HCT116 (cell line): ENCODE measurements at regions not wholly inside any gene's neighbourhood (a gene's known extent, or its start where the extent isn't known, plus 50 kb on each side); places are given as distances from the start of the nearest gene placed in this dataset.

Source experiments
- ATAC-seq: fragments of 200-7000 bp; cut with Tn5 transposase; 2 replicates; pipeline ENCODE4 v1.9.1; 2020; ENCODE audit warnings: mild to moderate bottlenecking, moderate library complexity
- BruUV-seq: library from RNA; stranded (reverse); fragments of 400-500 nt; replicated peaks from 2 replicates; lab custom pipeline; 2021; lab: Mats Ljungman, UMichigan
- CTCF ChIA-PET: fragments of 300-600 bp; sonication (Branson Sonifier 250); formaldehyde crosslinking; loops from one replicate; lab custom pipeline; 2021; ENCODE audit warnings: antibody characterized with exemption; lab: Charles Lee
- POLR2A ChIA-PET: fragments of 300-600, 350-600 bp; sonication (Branson Sonifier 250); formaldehyde crosslinking; loops from one replicate; lab custom pipeline; 2021; ENCODE audit warnings: antibody characterized with exemption; lab: Charles Lee
- RAD21 ChIA-PET, 2 experiments: fragments of 300-600 bp; sonication (Branson Sonifier 250); formaldehyde crosslinking; loops; one replicate each; lab custom pipeline; 2023; ENCODE audit warnings: low total read pairs in 2 of 2; ENCODE audit not compliant: uncharacterized antibody in 2 of 2, unreplicated experiment in 2 of 2, low non-redundant PET in 1 of 2; lab: Charles Lee
- DNase-seq: peaks from one replicate; pipeline ENCODE4 v3.0.0-alpha.2; 2010; ENCODE audit warnings: low read depth, low spot score
- H2AFZ ChIP-seq: fragments of 200-600 bp; shearing (Covaris generic), sonication (generic); 2 replicates; pipeline ENCODE4 v1.6.1; 2017; ENCODE audit warnings: low read depth, mixed run types, mixed read lengths, antibody characterized with exemption, low read length; ENCODE audit not compliant: poor library complexity, severe bottlenecking
- H3K27ac ChIP-seq: 2 replicates; pipeline ENCODE4 v1.5.1; 2012; ENCODE audit warnings: low read depth, low read length
- H3K27me3 ChIP-seq: fragments of 200-600 bp; sonication (generic); 2 replicates; pipeline ENCODE4 v1.6.1; 2016; ENCODE audit warnings: mixed run types, low read length, mixed read lengths; ENCODE audit not compliant: insufficient read depth
- H3K36me3 ChIP-seq, 2 experiments: fragments of 200-500 bp in 1 of 2; fragments of 200-600 bp in 1 of 2; sonication (Bioruptor generic) in 1 of 2; sonication (generic) in 1 of 2; 2 replicates each; pipeline versions ENCODE4 v1.5.1 to v1.6.1; 2014 to 2016; ENCODE audit warnings: low read length in 2 of 2, inconsistent platforms in 1 of 2, mixed read lengths in 1 of 2, mixed run types in 1 of 2; ENCODE audit not compliant: insufficient read depth in 2 of 2, control insufficient read depth in 1 of 2
- H3K4me1 ChIP-seq, 2 experiments: fragments of 200-600 bp in 1 of 2; sonication (generic) in 1 of 2; 2 replicates each; pipeline versions ENCODE4 v1.5.1 to v1.6.1; 2012 to 2017; ENCODE audit warnings: low read length in 2 of 2, inconsistent platforms in 1 of 2, mild to moderate bottlenecking in 1 of 2, mixed read lengths in 1 of 2, mixed run types in 1 of 2, moderate library complexity in 1 of 2; ENCODE audit not compliant: insufficient read depth in 2 of 2, control insufficient read depth in 1 of 2
- H3K4me2 ChIP-seq: fragments of 200-600 bp; sonication (generic); 2 replicates; pipeline ENCODE4 v1.6.1; 2017; ENCODE audit warnings: mixed run types, low read length, mixed read lengths
- H3K4me3 ChIP-seq, 2 experiments: fragments of 200-600 bp in 1 of 2; sonication (generic) in 1 of 2; replicated peaks in 1 of 2; 2 replicates each; pipeline ENCODE4 v1.5.1; 2011 to 2016; ENCODE audit warnings: low read length in 2 of 2, control low read depth in 1 of 2, low read depth in 1 of 2, mild to moderate bottlenecking in 1 of 2, mixed read lengths in 1 of 2, mixed run types in 1 of 2
- H3K79me2 ChIP-seq: fragments of 200-600 bp; sonication (generic); 2 replicates; pipeline ENCODE4 v1.6.1; 2017; ENCODE audit warnings: mild to moderate bottlenecking, mixed run types, low read length, moderate library complexity, mixed read lengths; ENCODE audit not compliant: insufficient read depth
- H3K9ac ChIP-seq: fragments of 200-600 bp; sonication (generic); 2 replicates; pipeline ENCODE4 v1.6.1; 2016; ENCODE audit warnings: low read length, mixed read lengths
- H3K9me2 ChIP-seq: fragments of 200-600 bp; sonication (generic), shearing (Covaris generic); 2 replicates; pipeline ENCODE4 v1.6.1; 2017; ENCODE audit warnings: mixed run types, mild to moderate bottlenecking, moderate library complexity; ENCODE audit not compliant: insufficient read depth
- H3K9me3 ChIP-seq, 2 experiments: fragments of 200-500 bp in 1 of 2; fragments of 200-600 bp in 1 of 2; sonication (Bioruptor generic) in 1 of 2; sonication (generic) in 1 of 2; 2 replicates each; pipeline ENCODE4 v1.6.1; 2014 to 2017; ENCODE audit warnings: low read length in 2 of 2, mixed read lengths in 2 of 2, inconsistent platforms in 1 of 2, low read depth in 1 of 2, mild to moderate bottlenecking in 1 of 2, mixed run types in 1 of 2, moderate library complexity in 1 of 2; ENCODE audit not compliant: control insufficient read depth in 1 of 2, insufficient read depth in 1 of 2
- H4K20me1 ChIP-seq: fragments of 200-600 bp; sonication (generic), shearing (Covaris generic); 2 replicates; pipeline ENCODE4 v1.6.1; 2017; ENCODE audit warnings: mixed run types, mild to moderate bottlenecking, moderate library complexity; ENCODE audit not compliant: insufficient read depth
- CBX3 ChIP-seq: IDR thresholded peaks from 2 replicates; pipeline ENCODE4 v1.6.1; 2012; ENCODE audit warnings: low read depth
- EGR1 ChIP-seq: IDR thresholded peaks from 2 replicates; pipeline ENCODE4 v1.6.1; 2012; ENCODE audit warnings: low read depth
- ELF1 ChIP-seq: IDR thresholded peaks from 2 replicates; pipeline ENCODE4 v1.6.1; 2012; ENCODE audit warnings: low read depth, borderline replicate concordance
- FOSL1 ChIP-seq: IDR thresholded peaks from 2 replicates; pipeline ENCODE4 v1.6.1; 2012; ENCODE audit warnings: low read depth
- JUND ChIP-seq: IDR thresholded peaks from 2 replicates; pipeline ENCODE4 v1.6.1; 2012
- POLR2AphosphoS5 ChIP-seq: IDR thresholded peaks from 2 replicates; pipeline ENCODE4 v1.6.1; 2011; ENCODE audit warnings: mild to moderate bottlenecking, low read depth, low read length, moderate library complexity
- SIN3A ChIP-seq: IDR thresholded peaks from 2 replicates; pipeline ENCODE4 v1.6.1; 2012; ENCODE audit warnings: low read depth
- SP1 ChIP-seq: IDR thresholded peaks from 2 replicates; pipeline ENCODE4 v1.6.1; 2012; ENCODE audit warnings: low read depth
- SRF ChIP-seq: IDR thresholded peaks from 2 replicates; pipeline ENCODE4 v1.6.1; 2012; ENCODE audit warnings: low read depth
- TCF7L2 ChIP-seq: IDR thresholded peaks from 2 replicates; pipeline ENCODE4 v1.7.0; 2011; ENCODE audit warnings: borderline replicate concordance, inconsistent platforms; ENCODE audit not compliant: insufficient read depth, insufficient read length; ENCODE audit errors: extremely low read depth
- ZFX ChIP-seq: fragments of 450-650 bp; IDR thresholded peaks from 2 replicates; pipeline ENCODE4 v1.6.1; 2017
- ZNF274 ChIP-seq: fragments of 200-500 bp; sonication (Bioruptor generic); IDR thresholded peaks from 2 replicates; pipeline ENCODE4 v1.6.1; 2014; ENCODE audit warnings: mild to moderate bottlenecking, low read depth, low read length, inconsistent platforms
- intact Hi-C: fragments of 100-400 bp; cut with micrococcal nuclease; formaldehyde crosslinking; loops from 2 replicates; pipeline ENCODE4 v1.10.0; 2022
- TF ChIP-seq, protein P1 (sequence below): IDR thresholded peaks from 2 replicates; pipeline ENCODE4 v1.6.1; 2012
- TF ChIP-seq, protein P2 (sequence below): IDR thresholded peaks from 2 replicates; pipeline ENCODE4 v1.6.1; 2012; ENCODE audit warnings: low read depth
- TF ChIP-seq, protein P3 (sequence below): IDR thresholded peaks from 2 replicates; pipeline ENCODE4 v1.6.1; 2011; ENCODE audit warnings: mild to moderate bottlenecking, low read length, moderate library complexity; ENCODE audit not compliant: insufficient replicate concordance; ENCODE audit errors: extremely low read depth
- TF ChIP-seq, protein P4 (sequence below): IDR thresholded peaks from 2 replicates; pipeline ENCODE4 v1.6.1; 2012

GRCh38 chr4:75243570-75243969 lies 270.6 kb downstream of the RCHY1 start:
- no peaks in the 10 kb centered on the region for H4K20me1 ChIP-seq
- H3K4me1 ChIP-seq, result no peaks in the 10 kb centered on the region
- no peaks in the 10 kb centered on the region for H3K27me3 ChIP-seq
- H3K9me2 ChIP-seq, result no peaks in the 10 kb centered on the region
- no peaks in the 10 kb centered on the region for H3K36me3 ChIP-seq
- no TSS peak for BruUV-seq
- CTCF ChIA-PET, result no interaction called here
- no peak overlapping the region for H3K4me2 ChIP-seq
- H3K4me3 ChIP-seq, result no peak overlapping the region
- POLR2A ChIA-PET, result no interaction called here
- no peaks in the 10 kb centered on the region for H3K79me2 ChIP-seq
- intact Hi-C loops, result no loop called here
- ATAC-seq, result no peak
- H2AFZ ChIP-seq, result no peak overlapping the region
- H3K9me3 ChIP-seq, result peaks cover 0 to 3% of the 10 kb centered on the region in 2 experiments; a peak in 1 of 4 replicates
- RAD21 ChIA-PET, result no interaction called here
- no peak overlapping the region for H3K27ac ChIP-seq
- H3K9ac ChIP-seq, result no peak overlapping the region
- DNase-seq, result no peak
- TF ChIP-seq ELF1, result no peak

- H3K4me1 ChIP-seq, result no peaks in the 10 kb centered on the region
- H3K4me2 ChIP-seq, result no peak overlapping the region
- no peaks in the 10 kb centered on the region for H4K20me1 ChIP-seq
- H3K79me2 ChIP-seq, result no peaks in the 10 kb centered on the region
- TF ChIP-seq TCF7L2 (no peak), POLR2AphosphoS5 (no peak), ELF1 (no peak), SP1 (no peak), SRF (no peak), CBX3 (no peak), SIN3A (no peak), JUND (no peak), ZNF274 (no peak), ZFX (no peak), FOSL1 (no peak), EGR1 (no peak)
- TF ChIP-seq, protein P1, sequence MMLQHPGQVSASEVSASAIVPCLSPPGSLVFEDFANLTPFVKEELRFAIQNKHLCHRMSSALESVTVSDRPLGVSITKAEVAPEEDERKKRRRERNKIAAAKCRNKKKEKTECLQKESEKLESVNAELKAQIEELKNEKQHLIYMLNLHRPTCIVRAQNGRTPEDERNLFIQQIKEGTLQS, result no peak
- TF ChIP-seq, protein P2, sequence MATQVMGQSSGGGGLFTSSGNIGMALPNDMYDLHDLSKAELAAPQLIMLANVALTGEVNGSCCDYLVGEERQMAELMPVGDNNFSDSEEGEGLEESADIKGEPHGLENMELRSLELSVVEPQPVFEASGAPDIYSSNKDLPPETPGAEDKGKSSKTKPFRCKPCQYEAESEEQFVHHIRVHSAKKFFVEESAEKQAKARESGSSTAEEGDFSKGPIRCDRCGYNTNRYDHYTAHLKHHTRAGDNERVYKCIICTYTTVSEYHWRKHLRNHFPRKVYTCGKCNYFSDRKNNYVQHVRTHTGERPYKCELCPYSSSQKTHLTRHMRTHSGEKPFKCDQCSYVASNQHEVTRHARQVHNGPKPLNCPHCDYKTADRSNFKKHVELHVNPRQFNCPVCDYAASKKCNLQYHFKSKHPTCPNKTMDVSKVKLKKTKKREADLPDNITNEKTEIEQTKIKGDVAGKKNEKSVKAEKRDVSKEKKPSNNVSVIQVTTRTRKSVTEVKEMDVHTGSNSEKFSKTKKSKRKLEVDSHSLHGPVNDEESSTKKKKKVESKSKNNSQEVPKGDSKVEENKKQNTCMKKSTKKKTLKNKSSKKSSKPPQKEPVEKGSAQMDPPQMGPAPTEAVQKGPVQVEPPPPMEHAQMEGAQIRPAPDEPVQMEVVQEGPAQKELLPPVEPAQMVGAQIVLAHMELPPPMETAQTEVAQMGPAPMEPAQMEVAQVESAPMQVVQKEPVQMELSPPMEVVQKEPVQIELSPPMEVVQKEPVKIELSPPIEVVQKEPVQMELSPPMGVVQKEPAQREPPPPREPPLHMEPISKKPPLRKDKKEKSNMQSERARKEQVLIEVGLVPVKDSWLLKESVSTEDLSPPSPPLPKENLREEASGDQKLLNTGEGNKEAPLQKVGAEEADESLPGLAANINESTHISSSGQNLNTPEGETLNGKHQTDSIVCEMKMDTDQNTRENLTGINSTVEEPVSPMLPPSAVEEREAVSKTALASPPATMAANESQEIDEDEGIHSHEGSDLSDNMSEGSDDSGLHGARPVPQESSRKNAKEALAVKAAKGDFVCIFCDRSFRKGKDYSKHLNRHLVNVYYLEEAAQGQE, result no peak
- TF ChIP-seq, protein P3, sequence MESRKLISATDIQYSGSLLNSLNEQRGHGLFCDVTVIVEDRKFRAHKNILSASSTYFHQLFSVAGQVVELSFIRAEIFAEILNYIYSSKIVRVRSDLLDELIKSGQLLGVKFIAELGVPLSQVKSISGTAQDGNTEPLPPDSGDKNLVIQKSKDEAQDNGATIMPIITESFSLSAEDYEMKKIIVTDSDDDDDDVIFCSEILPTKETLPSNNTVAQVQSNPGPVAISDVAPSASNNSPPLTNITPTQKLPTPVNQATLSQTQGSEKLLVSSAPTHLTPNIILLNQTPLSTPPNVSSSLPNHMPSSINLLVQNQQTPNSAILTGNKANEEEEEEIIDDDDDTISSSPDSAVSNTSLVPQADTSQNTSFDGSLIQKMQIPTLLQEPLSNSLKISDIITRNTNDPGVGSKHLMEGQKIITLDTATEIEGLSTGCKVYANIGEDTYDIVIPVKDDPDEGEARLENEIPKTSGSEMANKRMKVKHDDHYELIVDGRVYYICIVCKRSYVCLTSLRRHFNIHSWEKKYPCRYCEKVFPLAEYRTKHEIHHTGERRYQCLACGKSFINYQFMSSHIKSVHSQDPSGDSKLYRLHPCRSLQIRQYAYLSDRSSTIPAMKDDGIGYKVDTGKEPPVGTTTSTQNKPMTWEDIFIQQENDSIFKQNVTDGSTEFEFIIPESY, result no peak
- TF ChIP-seq, protein P4, sequence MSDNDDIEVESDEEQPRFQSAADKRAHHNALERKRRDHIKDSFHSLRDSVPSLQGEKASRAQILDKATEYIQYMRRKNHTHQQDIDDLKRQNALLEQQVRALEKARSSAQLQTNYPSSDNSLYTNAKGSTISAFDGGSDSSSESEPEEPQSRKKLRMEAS, result no peak
- POLR2A ChIA-PET, result no interaction called here
- 0 out of 2 replicates have a peak, but pooled peaks cover 4% of the 10 kb centered on the region for H3K27me3 ChIP-seq
- H3K36me3 ChIP-seq, result no peaks in the 10 kb centered on the region
- H3K9ac ChIP-seq, result no peak overlapping the region
- RAD21 ChIA-PET, result no interaction called here
- H3K4me3 ChIP-seq, result no peak overlapping the region
- no peak overlapping the region for H3K27ac ChIP-seq
- no peak overlapping the region for H2AFZ ChIP-seq
- peaks cover 0 to 3% of the 10 kb centered on the region in 2 experiments; a peak in 1 of 4 replicates for H3K9me3 ChIP-seq
- DNase-seq (no peak), ATAC-seq (no peak)
- no peaks in the 10 kb centered on the region for H3K9me2 ChIP-seq
- intact Hi-C loops, result no loop called here
- CTCF ChIA-PET, result no interaction called here
- no TSS peak for BruUV-seq
These were observed 278.7 kb downstream of the RCHY1 start for GRCh38 chr4:75235359-75235951.
